ENCODE measurements at regions not wholly inside any gene's neighbourhood (a gene's known extent, or its start where the extent isn't known, plus 50 kb on each side); places are given as distances from the start of the nearest gene placed in this dataset.

- DNase-seq (ENCODE audit: low read depth), result no peak
- TF ChIP-seq CTCF (IDR thresholded peaks at IDR 0.05; ENCODE audit: control insufficient read depth, insufficient read depth, low read depth, low read length, missing control alignments), result no peak
- no peak overlapping the region for H3K4me3 ChIP-seq (ENCODE audit: control insufficient read depth, low read depth, low read length)
Measured at GRCh38 chr20:54284928-54285704, 77.2 kb downstream of the PFDN4 start.

DNA sequence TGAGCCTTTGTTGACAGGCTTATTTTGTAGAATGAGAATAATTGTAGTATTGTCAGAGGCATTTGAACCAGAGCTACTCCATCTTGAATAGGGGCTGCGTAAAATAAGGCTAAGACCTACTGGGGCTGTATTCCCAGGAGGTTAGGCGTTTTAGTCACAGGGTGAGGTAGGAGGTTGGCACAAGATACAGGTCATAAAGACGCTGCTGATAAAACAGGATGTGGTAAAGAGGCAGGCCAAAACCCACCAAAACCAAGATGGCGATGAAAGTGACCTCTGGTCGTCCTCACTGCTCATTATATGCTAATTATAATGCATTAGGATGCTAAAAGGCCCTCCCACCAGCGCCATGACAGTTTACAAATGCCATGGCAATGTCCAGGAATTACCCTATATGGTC lies 82.7 kb downstream of the PFDN4 start:
- H3K4me3 ChIP-seq (ENCODE audit: control insufficient read depth, low read depth, low read length), result no peak overlapping the region
- DNase-seq (ENCODE audit: low read depth), result no peak
- TF ChIP-seq CTCF (IDR thresholded peaks at IDR 0.05; ENCODE audit: control insufficient read depth, insufficient read depth, low read depth, low read length, missing control alignments), result no peak

- DNase-seq (ENCODE audit: low read depth), result no peak
- H3K4me3 ChIP-seq (ENCODE audit: control insufficient read depth, low read depth, low read length), result no peak overlapping the region
- TF ChIP-seq CTCF (IDR thresholded peaks at IDR 0.05; ENCODE audit: control insufficient read depth, insufficient read depth, low read depth, low read length, missing control alignments), result no peak
Measured at GRCh38 chr20:54291339-54292010, 83.6 kb downstream of the PFDN4 start.

DNA sequence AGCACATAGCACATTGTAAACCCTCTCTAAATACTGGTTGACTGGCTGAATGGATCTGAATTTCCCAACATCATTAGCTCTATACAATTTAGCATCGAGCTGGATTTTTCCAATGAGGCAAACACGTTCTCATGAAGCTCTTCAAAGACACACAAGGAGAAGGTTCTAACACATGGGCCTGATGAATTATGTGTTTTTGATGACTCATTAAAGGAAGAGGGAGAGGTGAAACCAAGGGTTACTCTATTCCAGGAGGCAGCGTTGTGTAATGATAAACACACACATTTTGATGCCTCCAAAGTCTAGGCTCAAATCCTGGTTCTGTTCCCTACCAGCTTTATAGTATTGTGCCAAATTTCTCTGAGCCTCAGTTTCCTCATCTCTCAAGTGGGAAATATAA lies 84.3 kb downstream of the PFDN4 start:
- no peak for DNase-seq (ENCODE audit: low read depth)
- no peak overlapping the region for H3K4me3 ChIP-seq (ENCODE audit: control insufficient read depth, low read depth, low read length)
- TF ChIP-seq CTCF (IDR thresholded peaks at IDR 0.05; ENCODE audit: control insufficient read depth, insufficient read depth, low read depth, low read length, missing control alignments), result no peak

DNA sequence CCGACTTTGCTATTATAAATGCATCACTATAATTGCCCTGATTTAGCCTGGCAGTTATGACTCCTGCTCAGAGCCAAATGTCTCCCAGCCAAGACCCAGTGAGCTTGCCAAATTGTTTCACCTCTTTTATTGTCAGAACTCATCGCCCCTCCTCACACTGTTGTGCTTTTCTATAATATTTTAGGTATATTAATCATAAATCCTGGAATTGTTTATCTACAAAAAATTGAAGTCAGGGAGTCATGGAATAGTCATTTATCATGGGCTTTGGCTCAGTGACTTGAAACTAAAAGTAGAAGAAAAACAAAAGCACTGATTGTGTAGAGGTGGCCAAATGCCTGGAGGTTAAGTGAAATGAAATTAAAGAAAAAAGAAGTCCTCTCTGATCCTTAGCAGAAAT lies 85.6 kb downstream of the PFDN4 start:
- no peak overlapping the region for H3K4me3 ChIP-seq (ENCODE audit: control insufficient read depth, low read depth, low read length)
- TF ChIP-seq CTCF (IDR thresholded peaks at IDR 0.05; ENCODE audit: control insufficient read depth, insufficient read depth, low read depth, low read length, missing control alignments), result no peak
- DNase-seq (ENCODE audit: low read depth), result no peak

- no peak overlapping the region for H3K4me3 ChIP-seq (ENCODE audit: control insufficient read depth, low read depth, low read length)
- DNase-seq (ENCODE audit: low read depth), result no peak
- no peak for TF ChIP-seq CTCF (IDR thresholded peaks at IDR 0.05; ENCODE audit: control insufficient read depth, insufficient read depth, low read depth, low read length, missing control alignments)
Measured at GRCh38 chr20:54294094-54294493, 86.2 kb downstream of the PFDN4 start.

Measured in AG09309 (cell line).